ENCODE measurements at regions not wholly inside any gene's neighbourhood (a gene's known extent, or its start where the extent isn't known, plus 50 kb on each side); places are given as distances from the start of the nearest gene placed in this dataset.

DNA sequence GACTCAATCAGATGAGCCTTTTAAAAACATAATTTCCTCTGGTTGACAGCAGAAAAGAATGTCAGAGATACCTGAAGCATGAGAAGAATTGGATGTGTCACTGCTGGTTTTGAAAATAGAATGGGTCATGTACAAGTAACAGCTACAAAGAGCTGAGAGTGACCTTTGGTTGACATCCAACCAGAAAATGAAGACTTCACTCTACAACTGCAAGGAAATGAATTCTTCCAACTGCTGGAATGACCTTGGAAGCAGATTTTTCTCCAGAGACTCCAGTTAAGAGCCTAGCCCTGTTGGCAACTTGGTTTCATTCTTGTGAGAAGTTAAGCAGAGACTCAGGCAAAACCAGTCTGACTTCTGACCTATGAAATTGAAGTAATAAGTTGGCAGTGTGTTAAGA is 505.9 kb downstream of the SLC16A7 start:
- H3K27me3 Mint-ChIP-seq: no peaks in the 10 kb centered on the region
- no peak overlapping the region for H3K27ac Mint-ChIP-seq
- no peaks in the 10 kb centered on the region for H3K4me1 Mint-ChIP-seq
- H3K9me3 Mint-ChIP-seq: no peaks in the 10 kb centered on the region
- H3K4me3 Mint-ChIP-seq: no peak overlapping the region
- no peaks in the 10 kb centered on the region for H3K36me3 Mint-ChIP-seq (ENCODE audit: low read depth)
- no peak for ATAC-seq (replicated peaks)

DNA sequence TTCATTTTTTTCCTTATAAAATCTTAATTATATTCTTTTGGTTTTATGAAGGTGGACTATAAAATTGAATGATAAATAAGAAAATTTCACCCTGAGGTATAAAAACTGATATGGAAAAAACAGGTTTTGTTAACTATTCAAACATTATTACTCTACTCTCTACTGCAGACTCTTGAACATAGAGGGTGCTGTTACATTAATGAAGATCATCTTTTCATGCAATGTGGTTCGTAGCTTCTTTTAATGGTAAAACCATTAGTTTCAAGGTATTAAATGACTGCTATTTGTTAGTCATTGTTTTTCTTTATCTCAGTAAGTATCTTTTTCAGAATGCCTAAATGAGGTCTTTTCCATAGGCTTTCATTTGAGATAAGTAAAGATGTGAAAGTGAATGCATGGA is 510.4 kb downstream of the SLC16A7 start:
- no peak for ATAC-seq (replicated peaks)
- no peak overlapping the region for H3K4me3 Mint-ChIP-seq
- no peaks in the 10 kb centered on the region for H3K4me1 Mint-ChIP-seq
- peaks cover 5% of the 10 kb centered on the region for H3K9me3 Mint-ChIP-seq
- no peaks in the 10 kb centered on the region for H3K27me3 Mint-ChIP-seq
- H3K27ac Mint-ChIP-seq: no peak overlapping the region
- H3K36me3 Mint-ChIP-seq (ENCODE audit: low read depth): no peaks in the 10 kb centered on the region

DNA sequence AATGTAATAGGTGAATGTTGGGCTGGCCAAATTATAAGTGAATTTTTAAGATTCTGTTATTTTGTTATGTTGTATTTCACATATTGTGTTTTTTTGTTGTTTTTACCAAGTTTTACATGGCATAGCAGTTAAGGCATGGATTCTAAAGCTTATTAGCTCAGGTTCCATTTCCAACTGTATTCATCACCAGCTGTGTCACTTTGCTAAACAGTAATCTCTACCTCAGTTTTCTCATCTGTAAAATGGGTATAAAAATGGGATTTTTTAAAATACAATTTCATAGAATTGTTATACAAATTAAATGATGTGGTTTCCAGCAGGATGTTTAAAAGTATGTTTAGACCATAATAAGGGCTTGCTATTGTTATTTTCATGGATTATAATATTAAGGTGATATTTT is 512.2 kb downstream of the SLC16A7 start:
- Mint-ChIP-seq H3K27me3 (no peaks in the 10 kb centered on the region), H3K4me1 (no peaks in the 10 kb centered on the region), H3K9me3 (peaks cover 5% of the 10 kb centered on the region), H3K36me3 (ENCODE audit: low read depth) (no peaks in the 10 kb centered on the region), H3K27ac (no peak overlapping the region), H3K4me3 (no peak overlapping the region)
- ATAC-seq (replicated peaks): no peak

DNA sequence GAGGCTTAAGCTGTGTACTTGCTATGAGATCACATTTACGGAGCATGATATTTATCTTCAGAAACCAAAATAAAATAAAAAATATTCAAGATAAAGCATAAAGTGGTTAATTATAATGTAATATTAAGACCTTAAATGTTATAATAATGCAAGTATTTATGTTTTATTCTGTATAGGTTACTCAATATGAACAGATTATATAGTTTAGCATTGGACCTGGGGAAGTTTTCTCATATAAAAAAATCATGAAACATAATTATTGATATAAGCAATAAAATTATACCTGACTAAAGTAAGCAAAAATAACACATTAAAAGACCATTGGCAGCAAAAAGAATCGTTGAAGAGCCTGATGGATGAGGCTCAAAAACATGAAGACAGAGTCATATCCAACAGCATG is 516.2 kb downstream of the SLC16A7 start:
- ATAC-seq (replicated peaks): no peak
- Mint-ChIP-seq H3K27me3 (no peaks in the 10 kb centered on the region), H3K27ac (no peak overlapping the region), H3K36me3 (ENCODE audit: low read depth) (no peaks in the 10 kb centered on the region), H3K4me1 (no peaks in the 10 kb centered on the region), H3K4me3 (no peak overlapping the region), H3K9me3 (peaks cover 8% of the 10 kb centered on the region)

DNA sequence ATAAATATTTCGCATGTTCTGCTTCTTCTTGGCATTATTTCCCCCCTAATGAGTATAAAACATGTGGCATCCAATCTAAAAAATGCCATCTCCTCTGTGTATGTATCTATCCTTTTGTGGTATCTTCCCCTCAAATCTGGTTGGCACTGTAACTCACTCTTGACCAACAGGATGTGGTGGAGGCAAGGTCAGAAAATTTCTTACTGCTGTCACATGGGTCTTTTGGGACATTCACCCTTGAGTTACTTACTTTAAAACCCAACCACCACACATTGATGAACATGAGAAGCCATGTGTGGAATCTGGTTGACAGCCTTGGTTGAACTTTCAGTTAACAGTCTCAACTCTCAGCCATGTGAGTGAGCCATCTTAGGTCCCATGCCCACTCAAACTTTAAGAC is 516.9 kb downstream of the SLC16A7 start:
- Mint-ChIP-seq H3K27ac (no peak overlapping the region), H3K4me1 (no peaks in the 10 kb centered on the region), H3K27me3 (no peaks in the 10 kb centered on the region), H3K4me3 (no peak overlapping the region), H3K9me3 (peaks cover 8% of the 10 kb centered on the region), H3K36me3 (ENCODE audit: low read depth) (no peaks in the 10 kb centered on the region)
- ATAC-seq (replicated peaks): no peak

DNA sequence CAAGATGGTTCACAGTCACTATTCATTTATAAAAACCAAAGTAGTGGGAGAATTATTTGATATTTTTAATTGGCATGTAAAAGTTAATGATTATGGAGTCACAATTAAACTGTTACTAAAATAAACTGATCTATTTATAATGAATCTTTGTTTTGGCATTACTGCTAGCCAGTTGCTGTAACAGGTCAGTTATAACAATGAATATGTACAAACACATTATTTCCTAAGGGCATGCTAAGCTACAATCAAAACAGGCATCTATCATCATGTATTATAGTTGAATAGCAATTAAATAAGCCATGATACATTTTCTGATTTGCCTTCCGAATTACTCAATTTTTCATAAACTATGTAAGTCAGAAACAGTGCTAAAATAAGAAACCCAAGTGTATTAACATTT is 518.3 kb downstream of the SLC16A7 start:
- H3K27me3 Mint-ChIP-seq: no peaks in the 10 kb centered on the region
- ATAC-seq (replicated peaks): no peak

DNA sequence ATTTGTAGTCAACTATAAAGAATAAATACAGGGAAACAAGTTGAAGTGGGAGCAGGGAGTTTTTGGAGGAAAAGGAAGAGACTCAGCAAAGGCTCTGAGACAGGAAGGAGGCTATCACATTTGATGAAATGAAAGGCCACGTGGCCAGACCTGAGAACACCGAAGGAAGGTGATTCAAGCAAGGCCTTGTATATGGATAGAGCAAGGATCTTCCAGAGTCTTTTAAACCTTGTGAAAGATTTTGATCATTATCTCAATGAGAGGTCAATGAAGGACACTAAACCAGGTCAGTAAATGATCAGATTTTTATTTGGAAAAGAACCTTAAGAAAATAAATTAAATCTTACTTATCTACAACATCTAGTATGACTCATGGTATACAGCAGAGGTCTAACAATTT is 523.5 kb downstream of the SLC16A7 start:
- Mint-ChIP-seq H3K27ac (no peak overlapping the region), H3K27me3 (no peaks in the 10 kb centered on the region), H3K4me1 (no peaks in the 10 kb centered on the region), H3K9me3 (peaks cover 8% of the 10 kb centered on the region), H3K36me3 (ENCODE audit: low read depth) (no peaks in the 10 kb centered on the region), H3K4me3 (no peak overlapping the region)
- ATAC-seq (replicated peaks): no peak

More for the DNA sequence above, 518.3 kb downstream of the SLC16A7 start:
- H3K4me3 Mint-ChIP-seq: no peak overlapping the region
- peaks cover 3% of the 10 kb centered on the region for H3K9me3 Mint-ChIP-seq
- H3K36me3 Mint-ChIP-seq (ENCODE audit: low read depth): no peaks in the 10 kb centered on the region
- H3K4me1 Mint-ChIP-seq: no peaks in the 10 kb centered on the region
- H3K27ac Mint-ChIP-seq: no peak overlapping the region

DNA sequence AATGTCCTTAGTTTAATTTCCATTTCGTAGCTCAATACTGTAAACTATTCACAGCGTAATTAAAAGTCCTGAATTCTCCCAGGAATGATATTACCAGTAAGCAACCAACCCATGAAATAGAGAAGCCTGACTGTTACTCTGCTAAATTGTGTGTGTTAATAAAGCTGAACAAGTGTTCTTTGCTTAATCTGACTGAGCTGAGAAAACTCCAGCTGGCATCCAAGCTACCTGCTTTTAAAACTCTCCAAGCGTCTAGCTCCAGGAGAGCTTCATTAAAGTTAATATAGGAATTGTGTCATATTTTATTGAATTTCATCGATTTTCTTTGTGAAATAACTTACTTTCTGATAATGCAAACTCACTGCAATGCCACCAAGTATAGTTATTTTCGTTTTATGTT is 524.4 kb downstream of the SLC16A7 start:
- H3K9me3 Mint-ChIP-seq: peaks cover 9% of the 10 kb centered on the region
- H3K4me1 Mint-ChIP-seq: no peaks in the 10 kb centered on the region
- H3K27me3 Mint-ChIP-seq: no peaks in the 10 kb centered on the region
- ATAC-seq (replicated peaks): no peak
- H3K36me3 Mint-ChIP-seq (ENCODE audit: low read depth): no peaks in the 10 kb centered on the region
- no peak overlapping the region for H3K4me3 Mint-ChIP-seq
- no peak overlapping the region for H3K27ac Mint-ChIP-seq

DNA sequence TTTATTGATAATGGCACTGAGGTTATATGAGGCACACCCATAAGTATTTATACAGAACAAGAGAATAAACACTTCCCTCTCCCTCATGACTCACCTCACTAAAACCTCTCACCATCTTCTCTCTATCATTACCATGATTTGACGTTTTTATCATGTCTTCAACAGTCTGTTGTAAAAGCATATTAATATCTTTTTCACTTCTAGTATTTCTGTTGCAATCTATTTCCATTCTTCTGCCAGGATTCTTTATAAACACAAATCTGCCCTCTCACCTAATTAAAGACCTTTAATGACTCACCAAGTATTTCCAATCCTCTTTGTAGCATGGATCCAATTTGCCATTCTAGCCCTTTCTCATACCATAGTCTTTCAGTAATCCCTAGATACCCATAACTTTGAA is 527.7 kb downstream of the SLC16A7 start:
- H3K27me3 Mint-ChIP-seq: no peaks in the 10 kb centered on the region
- H3K9me3 Mint-ChIP-seq: peaks cover 15% of the 10 kb centered on the region
- no peak overlapping the region for H3K4me3 Mint-ChIP-seq
- H3K27ac Mint-ChIP-seq: no peak overlapping the region
- ATAC-seq (replicated peaks): no peak
- no peaks in the 10 kb centered on the region for H3K36me3 Mint-ChIP-seq (ENCODE audit: low read depth)
- H3K4me1 Mint-ChIP-seq: no peaks in the 10 kb centered on the region

DNA sequence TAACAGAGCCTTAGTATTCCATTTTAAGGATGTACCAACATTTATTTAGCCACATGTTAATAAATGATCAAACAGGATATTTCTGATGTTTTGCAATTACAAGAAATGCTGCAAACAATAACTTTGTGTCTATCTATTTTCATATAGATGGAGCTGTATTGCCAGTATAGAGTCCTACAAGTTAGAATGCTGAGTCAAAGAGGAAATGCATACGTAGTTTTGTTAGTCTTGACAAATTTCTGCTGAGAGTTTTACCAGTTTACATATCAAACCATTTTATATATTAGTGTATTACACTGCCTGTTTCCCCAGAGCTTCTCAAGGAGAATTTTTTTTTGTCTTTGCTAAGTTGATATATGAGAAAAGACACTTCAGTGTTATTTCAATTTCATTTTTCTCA is 541.7 kb downstream of the SLC16A7 start:
- no peaks in the 10 kb centered on the region for H3K36me3 Mint-ChIP-seq (ENCODE audit: low read depth)
- no peaks in the 10 kb centered on the region for H3K27me3 Mint-ChIP-seq
- ATAC-seq (replicated peaks): no peak
- no peak overlapping the region for H3K4me3 Mint-ChIP-seq
- no peaks in the 10 kb centered on the region for H3K4me1 Mint-ChIP-seq
- H3K27ac Mint-ChIP-seq: no peak overlapping the region
- H3K9me3 Mint-ChIP-seq: peaks cover 4% of the 10 kb centered on the region

DNA sequence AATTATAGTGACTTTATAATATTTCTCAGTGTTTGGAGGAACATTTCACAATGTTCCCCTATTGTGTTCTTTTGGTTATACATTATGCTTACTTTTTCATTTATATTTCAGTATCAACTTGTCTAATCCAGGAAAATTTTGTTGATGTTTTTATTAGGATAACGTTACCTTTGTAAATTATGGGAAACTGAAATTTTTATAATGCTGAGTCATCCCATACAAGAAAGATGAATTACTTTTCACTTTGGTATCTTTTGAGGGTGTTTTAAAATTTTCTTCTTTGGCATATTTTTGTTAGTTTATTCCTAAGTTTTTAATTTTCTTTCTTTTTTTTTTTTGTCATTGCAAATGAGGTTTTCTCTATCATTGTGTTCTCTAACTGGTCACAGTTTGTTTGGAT is 542.7 kb downstream of the SLC16A7 start:
- Mint-ChIP-seq H3K36me3 (ENCODE audit: low read depth) (no peaks in the 10 kb centered on the region), H3K4me3 (no peak overlapping the region), H3K4me1 (no peaks in the 10 kb centered on the region), H3K27me3 (no peaks in the 10 kb centered on the region), H3K27ac (no peak overlapping the region), H3K9me3 (peaks cover 6% of the 10 kb centered on the region)
- ATAC-seq (replicated peaks): no peak

DNA sequence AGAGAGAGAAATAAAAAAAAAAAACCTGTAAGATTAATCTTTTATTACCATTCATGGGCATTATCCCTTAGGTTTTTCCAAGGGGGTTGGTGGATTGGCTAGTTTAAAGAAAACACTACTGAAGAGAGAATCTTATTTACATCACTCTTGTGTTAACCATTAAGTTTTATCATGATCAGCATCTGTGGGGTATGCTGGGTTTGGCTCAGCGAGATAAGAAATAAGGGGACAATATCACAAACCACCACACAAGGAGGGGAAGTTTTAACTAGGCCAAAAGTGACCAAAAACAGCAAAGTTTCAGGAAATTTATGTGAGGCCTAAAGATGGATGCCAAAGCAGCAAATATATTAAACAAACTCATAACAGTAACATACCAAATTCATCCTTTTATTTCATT is 548.6 kb downstream of the SLC16A7 start:
- no peak overlapping the region for H3K4me3 Mint-ChIP-seq
- H3K27me3 Mint-ChIP-seq: no peaks in the 10 kb centered on the region
- no peaks in the 10 kb centered on the region for H3K4me1 Mint-ChIP-seq
- no peaks in the 10 kb centered on the region for H3K36me3 Mint-ChIP-seq (ENCODE audit: low read depth)
- H3K27ac Mint-ChIP-seq: no peak overlapping the region
- no peak for ATAC-seq (replicated peaks)
- peaks cover 9% of the 10 kb centered on the region for H3K9me3 Mint-ChIP-seq

DNA sequence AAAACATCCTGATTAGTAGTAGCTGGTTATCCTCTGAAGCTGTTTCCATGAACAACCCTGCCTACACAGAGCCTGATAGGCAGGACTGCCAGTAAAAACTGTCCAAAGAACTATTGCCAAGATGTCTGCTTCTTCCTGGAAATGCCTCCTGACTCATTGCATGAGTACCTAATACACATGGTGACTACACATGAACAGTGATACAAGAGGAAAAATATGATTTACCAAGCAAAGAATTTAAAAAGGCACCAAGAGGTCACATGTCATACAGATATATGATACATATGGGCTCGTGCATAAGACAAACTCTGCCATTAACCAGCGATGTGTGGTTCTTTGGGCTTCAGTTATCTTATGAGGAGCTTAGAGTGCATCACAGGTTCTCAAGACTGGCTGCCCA is 552.3 kb downstream of the SLC16A7 start:
- no peak for ATAC-seq (replicated peaks)
- no peaks in the 10 kb centered on the region for H3K4me1 Mint-ChIP-seq
- H3K36me3 Mint-ChIP-seq (ENCODE audit: low read depth): no peaks in the 10 kb centered on the region
- no peaks in the 10 kb centered on the region for H3K27me3 Mint-ChIP-seq
- H3K27ac Mint-ChIP-seq: no peak overlapping the region
- no peak overlapping the region for H3K4me3 Mint-ChIP-seq
- peaks cover 7% of the 10 kb centered on the region for H3K9me3 Mint-ChIP-seq

DNA sequence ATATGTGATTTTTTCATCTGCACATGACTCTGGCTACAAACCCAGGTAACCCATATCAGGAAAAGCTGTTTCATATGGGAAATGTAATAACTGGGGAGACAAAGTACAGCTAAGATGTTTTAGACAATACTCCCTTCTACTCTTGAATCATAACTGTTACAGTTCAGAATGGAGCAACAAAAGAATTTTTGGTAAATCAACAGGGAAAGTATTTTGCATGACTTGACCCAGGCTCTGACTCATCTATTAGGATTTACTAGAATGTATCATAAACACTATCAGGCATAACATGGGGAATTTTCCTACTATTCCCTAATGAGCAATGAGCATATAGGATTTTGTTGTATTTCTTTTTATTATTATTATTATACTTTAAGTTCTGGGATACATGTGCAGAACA is 553.0 kb downstream of the SLC16A7 start:
- Mint-ChIP-seq H3K9me3 (peaks cover 7% of the 10 kb centered on the region), H3K27me3 (no peaks in the 10 kb centered on the region), H3K36me3 (ENCODE audit: low read depth) (no peaks in the 10 kb centered on the region), H3K27ac (no peak overlapping the region), H3K4me1 (no peaks in the 10 kb centered on the region), H3K4me3 (no peak overlapping the region)
- ATAC-seq (replicated peaks): no peak

DNA sequence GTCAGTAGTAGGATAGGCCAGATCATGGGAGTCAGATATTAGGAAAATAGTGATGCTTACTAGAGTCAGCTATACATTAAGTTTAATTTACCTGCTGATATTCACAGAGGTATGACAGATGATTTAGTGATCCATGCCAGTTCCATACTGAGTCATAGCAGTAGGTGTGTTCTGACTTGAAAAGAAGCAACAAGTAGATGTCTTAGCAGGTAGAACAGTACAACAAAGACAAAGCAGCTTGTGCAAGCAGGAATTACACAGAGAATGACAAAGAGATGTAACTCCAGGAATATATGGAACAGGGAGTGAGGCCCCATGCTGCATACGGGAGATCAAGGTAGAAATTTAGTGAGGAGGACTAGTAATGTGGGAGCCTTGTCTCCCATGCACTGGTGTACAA is 556.9 kb downstream of the SLC16A7 start:
- Mint-ChIP-seq H3K36me3 (ENCODE audit: low read depth) (no peaks in the 10 kb centered on the region), H3K27ac (no peak overlapping the region), H3K4me3 (no peak overlapping the region), H3K4me1 (no peaks in the 10 kb centered on the region), H3K9me3 (peaks cover 6% of the 10 kb centered on the region), H3K27me3 (no peaks in the 10 kb centered on the region)
- no peak for ATAC-seq (replicated peaks)

DNA sequence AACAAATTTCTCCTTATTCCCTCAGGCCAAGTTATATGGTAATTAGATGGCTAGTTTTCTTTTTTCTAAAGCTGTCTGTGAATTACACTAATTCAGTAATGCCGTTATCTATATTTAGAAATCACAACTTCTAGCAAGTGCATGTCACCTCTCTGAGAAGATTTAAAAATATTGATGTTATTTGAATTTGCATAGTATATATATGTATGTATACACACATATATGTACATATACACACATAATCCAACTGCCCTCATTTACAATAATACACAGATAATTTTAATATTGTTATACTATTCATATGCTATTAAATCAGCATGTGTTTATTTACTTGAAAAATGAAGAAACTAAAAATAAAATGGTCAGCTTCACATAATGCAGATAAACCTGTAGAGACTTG is 563.9 kb downstream of the SLC16A7 start:
- Mint-ChIP-seq H3K27ac (no peak overlapping the region), H3K4me1 (no peaks in the 10 kb centered on the region), H3K36me3 (ENCODE audit: low read depth) (no peaks in the 10 kb centered on the region), H3K4me3 (no peak overlapping the region), H3K27me3 (no peaks in the 10 kb centered on the region), H3K9me3 (peaks cover 3% of the 10 kb centered on the region)
- ATAC-seq (replicated peaks): no peak

All from activated T-helper 17 cell treated with anti-CD3 and anti-CD28 coated beads, Interleukin-2, amount 50 U/mL, for 72 hours (primary cell).